Neural crest cell (in vitro differentiated cells): ENCODE measurements at regions not wholly inside any gene's neighbourhood (a gene's known extent, or its start where the extent isn't known, plus 50 kb on each side); places are given as distances from the start of the nearest gene placed in this dataset.
"Not testable (repeated sequence)": the region's sequence is repeated elsewhere in the genome, so short reads cannot be mapped to it uniquely, and the experiment has no call there.

Experiments used
- DNase-seq: peaks from one replicate; pipeline ENCODE4 v3.0.0; 2021; ENCODE audit warnings: low read depth, mixed read lengths, low spot score
- H3K27ac Mint-ChIP-seq: one replicate; pipeline ENCODE4 v1.8.0; 2021; ENCODE audit warnings: mild to moderate bottlenecking, mixed read lengths; ENCODE audit not compliant: unreplicated experiment
- H3K27me3 Mint-ChIP-seq: 2 replicates; pipeline ENCODE4 v1.8.0; 2021; ENCODE audit warnings: low read depth, mild to moderate bottlenecking, mixed read lengths
- H3K36me3 Mint-ChIP-seq: 2 replicates; pipeline ENCODE4 v1.8.0; 2021; ENCODE audit warnings: low read depth, mild to moderate bottlenecking, mixed read lengths
- H3K4me1 Mint-ChIP-seq: 2 replicates; pipeline ENCODE4 v1.8.0; 2021; ENCODE audit warnings: mixed read lengths
- H3K4me3 Mint-ChIP-seq: one replicate; pipeline ENCODE4 v1.8.0; 2021; ENCODE audit warnings: mild to moderate bottlenecking, mixed read lengths
- H3K9me3 Mint-ChIP-seq: 2 replicates; pipeline ENCODE4 v1.8.0; 2021; ENCODE audit warnings: mixed read lengths
- CTCF ChIP-seq: fragments of 200-600 bp; sonication (generic); conservative IDR thresholded peaks from 2 replicates; pipeline ENCODE4 v1.5.0; 2021; ENCODE audit warnings: antibody characterized with exemption, mild to moderate bottlenecking

- H3K27me3 Mint-ChIP-seq: no peaks in the 10 kb centered on the region
- no peak for TF ChIP-seq CTCF
- no peaks in the 10 kb centered on the region for H3K4me1 Mint-ChIP-seq
- DNase-seq: no peak
- H3K9me3 Mint-ChIP-seq: peaks cover 6% of the 10 kb centered on the region
- no peak overlapping the region for H3K4me3 Mint-ChIP-seq
- peaks cover 6% of the 10 kb centered on the region for H3K36me3 Mint-ChIP-seq
- H3K27ac Mint-ChIP-seq: no peak overlapping the region
Observed at GRCh38 chr1:232333419-232333767, 296.5 kb downstream of the SIPA1L2 start.

DNA sequence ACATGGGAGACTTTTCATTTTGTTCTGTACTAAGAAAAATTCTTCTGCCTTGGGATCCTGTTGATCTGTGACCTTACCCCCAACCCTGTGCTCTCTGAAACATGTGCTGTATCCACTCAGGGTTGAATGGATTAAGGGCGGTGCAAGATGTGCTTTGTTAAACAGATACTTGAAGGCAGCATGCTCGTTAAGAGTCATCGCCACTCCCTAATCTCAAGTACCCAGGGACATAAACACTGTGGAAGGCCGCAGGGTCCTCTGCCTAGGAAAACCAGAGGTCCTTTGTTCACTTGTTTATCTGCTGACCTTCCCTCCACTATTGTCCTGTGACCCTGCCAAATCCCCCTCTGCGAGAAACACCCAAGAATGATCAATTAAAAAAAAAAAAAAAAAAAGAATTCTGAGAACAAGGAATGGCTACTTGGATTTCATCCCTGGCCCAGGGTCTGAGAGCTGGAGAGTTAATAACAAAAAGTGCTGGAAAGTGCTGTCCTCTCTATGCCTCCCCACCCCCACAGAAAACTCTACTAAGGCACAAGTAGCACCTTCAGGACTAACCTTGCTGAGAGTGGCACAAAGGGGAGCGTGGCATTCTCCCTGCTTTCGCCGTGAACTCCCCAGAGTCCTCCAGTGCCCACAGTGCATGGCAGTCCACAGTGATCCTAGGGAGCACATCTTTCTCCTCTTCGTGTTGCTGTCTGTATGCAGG lies 297.1 kb downstream of the SIPA1L2 start:
- H3K4me3 Mint-ChIP-seq, H3K9me3 Mint-ChIP-seq: not testable (repeated sequence)

GRCh38 chr1:232329103-232329813 lies 300.7 kb downstream of the SIPA1L2 start:
- Mint-ChIP-seq H3K4me1 (no peaks in the 10 kb centered on the region), H3K36me3 (peaks cover 6% of the 10 kb centered on the region), H3K9me3 (peaks cover 6% of the 10 kb centered on the region), H3K4me3 (no peak overlapping the region), H3K27ac (no peak overlapping the region), H3K27me3 (no peaks in the 10 kb centered on the region)
- DNase-seq: no peak
- TF ChIP-seq CTCF: no peak

More for the DNA sequence above, 297.1 kb downstream of the SIPA1L2 start:
- not testable (repeated sequence) for DNase-seq, H3K27me3 Mint-ChIP-seq, H3K27ac Mint-ChIP-seq, H3K36me3 Mint-ChIP-seq, H3K4me1 Mint-ChIP-seq

GRCh38 chr1:232328486-232329102 lies 301.3 kb downstream of the SIPA1L2 start:
- Mint-ChIP-seq H3K27ac (no peak overlapping the region), H3K27me3 (no peaks in the 10 kb centered on the region), H3K36me3 (peaks cover 6% of the 10 kb centered on the region), H3K9me3 (peaks cover 6% of the 10 kb centered on the region), H3K4me1 (no peaks in the 10 kb centered on the region), H3K4me3 (no peak overlapping the region)
- DNase-seq: no peak
- TF ChIP-seq CTCF: no peak

- TF ChIP-seq CTCF: no peak
- DNase-seq: no peak
- no peaks in the 10 kb centered on the region for H3K4me1 Mint-ChIP-seq
- H3K27ac Mint-ChIP-seq: no peak overlapping the region
- H3K4me3 Mint-ChIP-seq: no peak overlapping the region
- peaks cover 6% of the 10 kb centered on the region for H3K36me3 Mint-ChIP-seq
- H3K9me3 Mint-ChIP-seq: peaks cover 6% of the 10 kb centered on the region
- H3K27me3 Mint-ChIP-seq: no peaks in the 10 kb centered on the region
Observed at GRCh38 chr1:232327899-232328298, 302.0 kb downstream of the SIPA1L2 start.

- no peak for TF ChIP-seq CTCF
- Mint-ChIP-seq H3K27ac (no peak overlapping the region), H3K27me3 (no peaks in the 10 kb centered on the region), H3K4me1 (no peaks in the 10 kb centered on the region), H3K4me3 (no peak overlapping the region), H3K9me3 (peaks cover 6% of the 10 kb centered on the region), H3K36me3 (peaks cover 6% of the 10 kb centered on the region)
- DNase-seq: no peak
Observed at GRCh38 chr1:232327269-232327668, 302.7 kb downstream of the SIPA1L2 start.
